Activated T-helper 1 cell treated with anti-CD3 and anti-CD28 coated beads, Interleukin-12 subunit alpha, Interleukin-12 subunit beta, Interleukin-2, Interleukin-4 antibody, amounts not matched to agents 30 ng/mL and 10 ng/mL and 1 ng/mL, durations not matched to agents 14 hours and 24 hours and 36 hours (primary cell): ENCODE measurements at regions not wholly inside any gene's neighbourhood (a gene's known extent, or its start where the extent isn't known, plus 50 kb on each side); places are given as distances from the start of the nearest gene placed in this dataset.

Experiments used
- DNase-seq: peaks from one replicate; pipeline ENCODE4 v3.0.0; 2021; ENCODE audit warnings: low spot score
- H3K27ac Mint-ChIP-seq: one replicate; pipeline ENCODE4 v1.8.0; 2021; ENCODE audit warnings: mild to moderate bottlenecking, mixed read lengths
- H3K27me3 Mint-ChIP-seq: one replicate; pipeline ENCODE4 v1.8.0; 2022; ENCODE audit warnings: mild to moderate bottlenecking, moderate library complexity, mixed read lengths; ENCODE audit not compliant: insufficient read depth
- H3K36me3 Mint-ChIP-seq: one replicate; pipeline ENCODE4 v1.8.0; 2021; ENCODE audit warnings: low read depth, mixed read lengths
- H3K4me1 Mint-ChIP-seq: one replicate; pipeline ENCODE4 v1.8.0; 2021; ENCODE audit warnings: low read depth, mixed read lengths
- H3K4me3 Mint-ChIP-seq: one replicate; pipeline ENCODE4 v1.8.0; 2021; ENCODE audit warnings: mild to moderate bottlenecking, moderate library complexity, mixed read lengths
- H3K9me3 Mint-ChIP-seq: one replicate; pipeline ENCODE4 v1.8.0; 2021; ENCODE audit warnings: mixed read lengths
- intact Hi-C: fragments of 100-400 bp; cut with micrococcal nuclease; formaldehyde crosslinking; loops from one replicate; pipeline ENCODE4 v1.15.1; 2024

- H3K9me3 Mint-ChIP-seq: no peaks in the 10 kb centered on the region
- no peaks in the 10 kb centered on the region for H3K4me1 Mint-ChIP-seq
- no peaks in the 10 kb centered on the region for H3K36me3 Mint-ChIP-seq
- no peak overlapping the region for H3K4me3 Mint-ChIP-seq
- no peak for DNase-seq
- H3K27me3 Mint-ChIP-seq: no peaks in the 10 kb centered on the region
- intact Hi-C loops: no loop called here
- no peak overlapping the region for H3K27ac Mint-ChIP-seq
These were observed 82.4 kb upstream of the PACRGL start for GRCh38 chr4:20617678-20618396.

DNA sequence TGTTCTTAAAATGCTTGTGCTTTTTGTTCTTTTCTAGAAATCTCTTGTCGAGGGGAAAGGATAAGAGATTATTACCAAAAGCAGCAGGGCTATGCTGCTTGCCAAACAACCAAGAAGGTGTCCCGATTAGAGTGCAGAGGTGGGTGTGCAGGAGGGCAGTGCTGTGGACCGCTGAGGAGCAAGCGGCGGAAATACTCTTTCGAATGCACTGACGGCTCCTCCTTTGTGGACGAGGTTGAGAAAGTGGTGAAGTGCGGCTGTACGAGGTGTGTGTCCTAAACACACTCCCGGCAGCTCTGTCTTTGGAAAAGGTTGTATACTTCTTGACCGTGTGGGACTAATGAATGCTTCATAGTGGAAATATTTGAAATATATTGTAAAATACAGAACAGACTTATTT is 81.5 kb upstream of the PACRGL start:
- intact Hi-C loops: no loop called here
- no peaks in the 10 kb centered on the region for H3K27me3 Mint-ChIP-seq
- no peaks in the 10 kb centered on the region for H3K36me3 Mint-ChIP-seq

GRCh38 chr4:20621476-20621875 is 78.8 kb upstream of the PACRGL start:
- Mint-ChIP-seq H3K27me3 (no peaks in the 10 kb centered on the region), H3K9me3 (no peaks in the 10 kb centered on the region)
- intact Hi-C loops: no loop called here

More for the DNA sequence above, 81.5 kb upstream of the PACRGL start:
- H3K9me3 Mint-ChIP-seq: no peaks in the 10 kb centered on the region
- H3K4me1 Mint-ChIP-seq: no peaks in the 10 kb centered on the region
- no peak overlapping the region for H3K27ac Mint-ChIP-seq
- no peak for DNase-seq
- H3K4me3 Mint-ChIP-seq: no peak overlapping the region

GRCh38 chr4:20622701-20623100 is 77.6 kb upstream of the PACRGL start:
- no peak overlapping the region for H3K4me3 Mint-ChIP-seq
- H3K4me1 Mint-ChIP-seq: no peaks in the 10 kb centered on the region
- no peak overlapping the region for H3K27ac Mint-ChIP-seq

More at GRCh38 chr4:20621476-20621875, 78.8 kb upstream of the PACRGL start:
- H3K36me3 Mint-ChIP-seq: no peaks in the 10 kb centered on the region
- no peak for DNase-seq
- no peaks in the 10 kb centered on the region for H3K4me1 Mint-ChIP-seq
- H3K27ac Mint-ChIP-seq: no peak overlapping the region
- H3K4me3 Mint-ChIP-seq: no peak overlapping the region

GRCh38 chr4:20623939-20624338 is 76.3 kb upstream of the PACRGL start:
- Mint-ChIP-seq H3K36me3 (no peaks in the 10 kb centered on the region), H3K9me3 (no peaks in the 10 kb centered on the region), H3K27me3 (no peaks in the 10 kb centered on the region), H3K27ac (no peak overlapping the region), H3K4me1 (no peaks in the 10 kb centered on the region), H3K4me3 (no peak overlapping the region)
- DNase-seq: no peak
- intact Hi-C loops: no loop called here

More at GRCh38 chr4:20622701-20623100, 77.6 kb upstream of the PACRGL start:
- no peak for DNase-seq
- no peaks in the 10 kb centered on the region for H3K27me3 Mint-ChIP-seq
- intact Hi-C loops: no loop called here
- no peaks in the 10 kb centered on the region for H3K9me3 Mint-ChIP-seq
- no peaks in the 10 kb centered on the region for H3K36me3 Mint-ChIP-seq

DNA sequence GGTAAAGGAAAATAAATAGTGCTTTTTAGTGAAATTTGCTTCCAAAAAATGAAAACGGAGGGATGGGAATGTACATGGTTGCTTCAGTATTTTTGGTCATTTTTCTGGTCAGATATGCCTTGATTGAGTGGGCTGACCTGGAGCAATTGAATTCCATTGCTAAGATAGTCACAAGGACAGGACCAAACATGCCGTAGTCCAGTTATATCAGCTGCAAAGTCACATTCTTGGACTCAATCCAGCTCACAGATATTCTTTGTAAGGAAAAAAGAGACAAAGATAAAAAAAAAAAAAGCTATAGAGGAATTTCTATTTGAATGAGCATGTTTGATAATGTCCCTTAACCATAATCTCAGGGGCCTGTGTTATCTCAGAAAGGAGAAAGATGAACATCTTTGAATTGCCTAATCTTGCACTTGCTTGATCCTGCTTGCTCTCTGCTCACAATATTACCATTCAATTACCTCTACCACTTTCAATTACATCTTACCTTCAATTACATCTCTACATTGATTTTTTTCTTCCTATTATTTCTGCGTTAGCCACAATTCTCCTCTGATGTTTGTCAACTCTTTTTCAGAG is 75.4 kb upstream of the PACRGL start:
- no peak for DNase-seq
- no peaks in the 10 kb centered on the region for H3K36me3 Mint-ChIP-seq
- intact Hi-C loops: no loop called here
- H3K4me1 Mint-ChIP-seq: no peaks in the 10 kb centered on the region
- H3K4me3 Mint-ChIP-seq: no peak overlapping the region
- H3K27ac Mint-ChIP-seq: no peak overlapping the region
- H3K27me3 Mint-ChIP-seq: no peaks in the 10 kb centered on the region
- no peaks in the 10 kb centered on the region for H3K9me3 Mint-ChIP-seq

DNA sequence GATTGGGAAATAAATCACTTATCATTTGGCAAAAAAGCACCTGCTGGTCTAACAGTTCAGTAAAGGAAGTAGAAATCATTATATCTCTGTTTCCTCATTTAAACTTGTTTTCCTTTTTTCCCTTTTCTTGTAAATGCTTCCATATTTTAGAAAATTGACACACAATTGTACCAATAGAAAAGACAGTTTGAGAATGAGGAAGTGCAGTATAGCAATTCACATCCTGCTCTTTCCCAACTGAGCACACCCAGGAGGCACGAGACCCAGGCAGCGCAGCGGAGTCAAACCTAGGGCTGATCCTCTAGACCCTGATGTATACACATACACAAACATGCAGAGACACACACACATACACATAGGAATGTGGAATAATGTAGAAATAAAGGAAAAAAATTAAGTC is 74.8 kb upstream of the PACRGL start:
- intact Hi-C loops: no loop called here
- Mint-ChIP-seq H3K4me3 (no peak overlapping the region), H3K27me3 (no peaks in the 10 kb centered on the region), H3K4me1 (no peaks in the 10 kb centered on the region), H3K36me3 (no peaks in the 10 kb centered on the region), H3K9me3 (no peaks in the 10 kb centered on the region), H3K27ac (no peak overlapping the region)
- no peak for DNase-seq

- no peaks in the 10 kb centered on the region for H3K9me3 Mint-ChIP-seq
- no peaks in the 10 kb centered on the region for H3K4me1 Mint-ChIP-seq
- intact Hi-C loops: no loop called here
- no peak for DNase-seq
- H3K4me3 Mint-ChIP-seq: no peak overlapping the region
- no peaks in the 10 kb centered on the region for H3K36me3 Mint-ChIP-seq
- H3K27ac Mint-ChIP-seq: no peak overlapping the region
- H3K27me3 Mint-ChIP-seq: no peaks in the 10 kb centered on the region
These were observed 73.8 kb upstream of the PACRGL start for GRCh38 chr4:20626326-20627005.

- H3K27me3 Mint-ChIP-seq: no peaks in the 10 kb centered on the region
- intact Hi-C loops: no loop called here
- DNase-seq: no peak
- H3K9me3 Mint-ChIP-seq: no peaks in the 10 kb centered on the region
- H3K36me3 Mint-ChIP-seq: no peaks in the 10 kb centered on the region
- no peak overlapping the region for H3K4me3 Mint-ChIP-seq
- no peaks in the 10 kb centered on the region for H3K4me1 Mint-ChIP-seq
- H3K27ac Mint-ChIP-seq: no peak overlapping the region
These were observed 72.4 kb upstream of the PACRGL start for GRCh38 chr4:20627866-20628265.

GRCh38 chr4:20629186-20630106 is 70.8 kb upstream of the PACRGL start:
- Mint-ChIP-seq H3K4me3 (no peak overlapping the region), H3K4me1 (no peaks in the 10 kb centered on the region), H3K27me3 (no peaks in the 10 kb centered on the region), H3K9me3 (no peaks in the 10 kb centered on the region), H3K27ac (no peak overlapping the region), H3K36me3 (no peaks in the 10 kb centered on the region)
- intact Hi-C loops: no loop called here
- no peak for DNase-seq

DNA sequence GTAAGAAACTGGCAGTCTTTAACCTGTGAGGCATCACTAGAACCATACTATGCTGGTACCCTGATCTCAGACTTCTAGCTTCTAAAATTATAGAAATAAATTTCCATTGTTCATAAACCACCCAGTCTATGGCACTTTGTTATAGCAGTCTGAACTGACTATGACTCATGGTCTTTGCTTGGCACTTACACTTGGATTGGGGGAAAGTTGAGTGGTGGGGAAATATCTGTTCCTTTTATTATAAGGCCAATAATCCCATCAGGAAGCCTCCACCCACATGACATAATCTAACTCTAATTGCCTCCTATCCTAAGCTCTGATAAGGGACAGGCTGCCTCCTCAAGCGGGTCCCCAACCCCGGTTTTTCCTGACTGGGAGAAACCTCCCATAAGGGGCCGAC is 61.4 kb upstream of the PACRGL start:
- H3K4me1 Mint-ChIP-seq: no peaks in the 10 kb centered on the region
- no peak for DNase-seq
- H3K27me3 Mint-ChIP-seq: no peaks in the 10 kb centered on the region
- no peak overlapping the region for H3K4me3 Mint-ChIP-seq
- H3K27ac Mint-ChIP-seq: no peak overlapping the region
- H3K9me3 Mint-ChIP-seq: peaks cover 7% of the 10 kb centered on the region
- intact Hi-C loops: no loop called here
- H3K36me3 Mint-ChIP-seq: no peaks in the 10 kb centered on the region

GRCh38 chr4:20639346-20639745 is 60.9 kb upstream of the PACRGL start:
- DNase-seq: no peak
- H3K4me3 Mint-ChIP-seq: no peak overlapping the region
- H3K9me3 Mint-ChIP-seq: peaks cover 7% of the 10 kb centered on the region
- H3K4me1 Mint-ChIP-seq: no peaks in the 10 kb centered on the region
- H3K27me3 Mint-ChIP-seq: no peaks in the 10 kb centered on the region
- intact Hi-C loops: no loop called here
- H3K36me3 Mint-ChIP-seq: no peaks in the 10 kb centered on the region
- H3K27ac Mint-ChIP-seq: no peak overlapping the region

GRCh38 chr4:20640989-20641388 is 59.3 kb upstream of the PACRGL start:
- H3K4me3 Mint-ChIP-seq: no peak overlapping the region
- no peaks in the 10 kb centered on the region for H3K4me1 Mint-ChIP-seq
- no peak overlapping the region for H3K27ac Mint-ChIP-seq
- no peaks in the 10 kb centered on the region for H3K9me3 Mint-ChIP-seq
- H3K27me3 Mint-ChIP-seq: no peaks in the 10 kb centered on the region
- intact Hi-C loops: no loop called here
- DNase-seq: no peak
- no peaks in the 10 kb centered on the region for H3K36me3 Mint-ChIP-seq
